NCI-H2029 (cell line): ENCODE measurements at regions not wholly inside any gene's neighbourhood (a gene's known extent, or its start where the extent isn't known, plus 50 kb on each side); places are given as distances from the start of the nearest gene placed in this dataset.

Experiments
- DNase-seq: peaks from one replicate; lab custom pipeline; 2025; lab: John Stamatoyannopoulos, UW

DNA sequence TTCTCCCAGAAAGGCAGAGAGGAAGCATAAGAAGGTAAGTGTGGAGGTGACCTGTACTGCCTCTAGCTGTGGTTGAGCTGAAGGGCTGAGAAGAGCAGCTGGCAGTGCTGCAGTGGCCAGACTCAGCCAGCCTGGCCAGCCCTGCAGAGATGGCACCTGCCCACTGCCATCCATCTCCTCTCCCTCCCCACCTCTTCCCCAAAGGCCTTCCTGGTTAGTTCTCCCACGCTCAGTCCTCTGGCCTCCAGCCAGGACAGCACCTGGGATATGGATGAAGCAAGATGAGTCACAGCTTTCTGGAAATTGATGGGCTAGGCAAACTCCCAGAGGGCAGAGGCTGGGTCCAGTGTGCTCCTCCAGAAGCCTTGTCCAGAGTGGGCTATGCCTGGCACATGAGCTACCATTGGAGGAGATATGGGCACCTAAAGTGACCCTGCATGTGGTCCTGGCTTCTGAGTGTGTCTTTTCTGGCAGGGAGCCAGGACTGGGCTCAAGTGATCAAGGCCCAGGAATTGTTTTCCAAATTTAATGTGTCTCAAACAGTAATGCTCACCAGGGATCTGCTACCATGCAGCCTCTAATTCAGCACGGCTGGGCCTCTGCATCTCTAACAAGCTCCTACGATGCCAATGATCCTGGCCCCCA is 81.0 kb upstream of the CACUL1 start:
- peak; percentile 79 for DNase-seq

DNA sequence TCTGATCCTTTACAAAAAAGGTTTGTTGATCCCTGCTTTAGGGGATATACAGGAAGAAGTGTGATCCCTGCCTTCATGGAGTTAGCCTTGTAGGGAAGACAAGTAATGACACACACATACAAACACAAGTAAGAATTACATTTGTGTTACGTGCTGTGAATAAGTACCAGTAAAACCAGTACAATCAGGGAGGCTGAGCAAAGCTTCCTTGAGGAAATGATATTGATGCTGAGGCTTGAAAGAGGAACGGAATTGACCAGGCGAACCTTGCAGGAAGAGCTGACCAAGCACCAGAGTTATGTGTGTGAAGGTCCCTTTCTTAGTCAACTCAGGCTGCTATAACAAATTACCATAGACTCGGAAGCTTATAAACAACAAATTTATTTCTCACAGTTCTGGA is 83.6 kb upstream of the CACUL1 start:
- no peak for DNase-seq

DNA sequence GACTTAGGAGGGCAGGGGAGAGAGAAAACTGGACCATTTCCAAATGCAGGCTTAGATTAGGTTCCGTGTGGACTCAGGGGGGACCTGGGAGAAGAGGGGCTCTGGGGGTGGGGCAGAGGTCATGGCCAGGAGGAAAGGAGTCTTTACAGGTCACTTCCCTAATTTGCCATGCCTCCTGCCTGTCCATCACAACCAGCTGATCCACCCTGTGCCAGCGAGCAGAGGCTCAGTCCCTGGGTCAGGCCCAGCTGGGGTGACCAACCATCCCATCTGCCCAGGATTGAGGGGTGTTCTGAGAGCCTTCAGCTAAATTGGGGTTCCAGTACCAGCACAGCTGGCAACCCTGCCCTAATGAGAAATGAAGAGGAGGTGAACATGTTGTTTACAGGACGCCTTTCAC is 84.6 kb upstream of the CACUL1 start:
- DNase-seq, result no peak

DNA sequence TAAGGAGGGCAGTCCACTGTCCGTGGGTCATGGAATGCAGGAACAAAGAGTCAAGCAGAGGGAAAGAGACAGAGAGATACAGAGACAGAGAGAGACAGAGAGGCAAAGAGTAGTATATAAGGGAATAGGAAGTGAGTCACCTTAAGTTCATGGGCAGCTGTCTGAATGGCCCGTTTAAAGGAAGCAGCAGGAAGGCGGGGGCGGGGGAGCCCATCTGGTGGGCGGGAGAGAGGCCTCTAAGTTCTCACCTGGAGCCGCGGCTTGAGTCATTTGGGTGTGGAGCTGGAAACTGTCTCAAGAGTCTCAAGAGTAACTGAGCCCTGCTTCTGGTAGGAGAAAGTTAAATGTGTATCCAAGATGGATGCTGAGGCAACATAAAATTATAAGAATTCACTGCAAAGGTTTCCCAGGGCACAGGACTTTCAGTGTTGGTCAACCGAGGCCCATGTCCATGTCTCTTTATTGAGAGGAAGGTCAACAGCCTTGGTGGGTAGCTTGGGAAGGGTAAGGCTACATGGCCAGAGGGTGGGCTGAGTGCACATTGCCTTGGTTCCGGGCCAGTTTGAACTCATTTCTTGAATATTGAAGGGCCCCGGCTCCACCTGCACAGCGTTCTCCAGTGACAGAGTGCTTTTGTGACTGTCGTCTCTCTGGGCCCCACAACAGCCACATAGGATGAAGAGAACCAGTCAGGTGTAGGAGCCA is 85.5 kb upstream of the CACUL1 start:
- no peak for DNase-seq

DNA sequence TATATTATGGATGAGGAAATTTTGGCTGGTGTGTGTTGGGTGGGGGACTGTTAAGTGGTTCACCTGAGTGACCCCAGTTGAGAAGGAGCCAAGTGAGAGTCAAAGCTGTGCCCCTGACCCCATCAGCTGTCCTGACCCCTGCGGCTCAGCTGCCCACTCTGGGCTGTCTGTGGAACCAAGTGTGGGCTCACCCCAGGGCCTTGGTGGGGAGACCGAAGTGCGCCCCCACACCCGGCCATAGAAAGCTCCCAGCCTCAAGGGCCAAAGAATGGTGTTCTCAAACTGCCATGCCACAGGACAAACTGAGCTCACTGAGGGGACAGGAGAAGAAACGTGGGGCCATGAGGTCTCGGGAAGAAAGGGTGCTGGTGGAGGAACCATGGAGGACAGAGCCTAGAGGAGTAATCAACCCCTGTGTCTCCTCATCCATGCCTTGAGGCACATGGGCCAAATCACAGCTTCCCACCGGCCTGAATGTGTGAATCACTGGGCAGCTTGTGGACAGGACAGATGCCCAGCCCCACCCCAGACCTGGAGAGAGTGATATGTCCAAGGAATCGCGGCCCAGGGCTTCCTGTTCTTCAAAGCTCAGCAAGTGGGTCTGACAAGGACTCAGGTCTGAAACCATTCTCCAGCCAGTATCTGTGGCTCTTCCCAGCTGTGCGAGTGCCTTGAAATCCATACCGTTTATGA is 86.2 kb upstream of the CACUL1 start:
- no peak for DNase-seq

DNA sequence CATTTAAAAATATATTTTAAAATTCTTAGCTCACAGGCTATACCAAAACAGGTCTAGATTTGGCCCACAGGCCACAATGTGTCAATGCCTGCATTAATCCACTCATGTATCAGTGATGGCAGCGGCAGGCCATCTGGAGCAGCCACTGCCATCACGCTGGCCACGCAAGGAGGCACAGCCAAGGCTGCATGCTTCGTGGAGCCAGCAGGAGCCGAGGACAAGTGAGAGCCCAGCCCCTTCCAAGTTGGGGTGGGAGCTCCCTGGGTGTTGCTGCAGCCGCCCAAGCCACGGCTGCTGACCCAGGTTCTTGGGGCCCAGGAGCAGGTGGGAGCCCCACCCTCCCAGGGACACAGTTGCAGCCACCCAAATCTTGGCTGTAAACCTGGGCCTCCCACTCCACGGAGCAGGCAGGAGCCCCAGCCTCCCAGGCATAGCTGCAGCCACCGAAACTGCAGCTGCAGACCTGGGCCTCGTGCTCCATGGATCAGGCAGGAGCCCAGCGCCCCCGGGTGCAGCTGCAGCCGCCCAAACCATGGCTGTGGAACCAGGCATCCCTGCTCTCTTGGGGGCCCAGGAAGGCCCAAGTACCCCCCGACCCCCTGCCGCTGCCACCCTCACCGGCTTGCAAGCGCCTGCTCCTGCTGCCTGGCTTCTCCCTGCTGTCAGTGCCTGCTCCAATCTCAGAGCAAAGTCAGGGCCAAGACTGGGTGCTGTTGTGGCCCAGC is 87.3 kb upstream of the CACUL1 start:
- DNase-seq, result no peak

DNA sequence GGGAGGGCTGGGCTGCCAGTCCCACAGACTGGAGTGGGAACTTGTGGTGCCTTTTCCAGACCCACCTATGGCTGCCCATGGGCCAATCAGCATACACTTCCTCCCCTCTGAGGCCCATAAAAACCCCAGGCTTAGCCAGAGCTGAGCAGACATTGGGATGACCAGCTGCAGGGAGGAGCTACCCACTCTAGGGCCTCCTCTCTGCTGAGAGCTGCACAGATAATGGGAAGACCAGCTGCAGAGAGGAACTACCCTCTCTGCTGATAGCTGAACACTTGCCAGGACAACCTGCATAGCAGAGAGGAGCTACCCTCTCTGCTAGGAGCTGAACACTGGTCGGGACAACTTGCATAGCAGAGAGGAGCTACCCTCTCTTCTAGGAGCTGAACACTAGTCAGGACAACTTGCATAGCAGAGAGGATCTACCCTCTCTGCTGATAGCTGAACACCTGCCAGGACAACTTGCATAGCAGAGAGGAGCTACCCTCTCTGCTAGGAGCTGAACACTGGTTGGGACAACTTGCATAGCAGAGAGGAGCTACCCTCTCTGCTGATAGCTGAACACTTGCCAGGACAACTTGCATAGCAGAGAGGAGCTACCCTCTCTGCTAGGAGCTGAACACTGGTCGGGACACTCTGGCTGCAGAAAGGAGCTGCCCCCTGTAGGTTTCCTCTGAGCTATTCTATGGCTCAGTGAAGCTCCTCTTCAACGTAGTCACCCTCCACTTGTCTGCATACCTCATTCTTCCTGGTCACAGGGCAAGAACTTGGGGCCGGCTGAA is 88.3 kb upstream of the CACUL1 start:
- DNase-seq, result no peak

DNA sequence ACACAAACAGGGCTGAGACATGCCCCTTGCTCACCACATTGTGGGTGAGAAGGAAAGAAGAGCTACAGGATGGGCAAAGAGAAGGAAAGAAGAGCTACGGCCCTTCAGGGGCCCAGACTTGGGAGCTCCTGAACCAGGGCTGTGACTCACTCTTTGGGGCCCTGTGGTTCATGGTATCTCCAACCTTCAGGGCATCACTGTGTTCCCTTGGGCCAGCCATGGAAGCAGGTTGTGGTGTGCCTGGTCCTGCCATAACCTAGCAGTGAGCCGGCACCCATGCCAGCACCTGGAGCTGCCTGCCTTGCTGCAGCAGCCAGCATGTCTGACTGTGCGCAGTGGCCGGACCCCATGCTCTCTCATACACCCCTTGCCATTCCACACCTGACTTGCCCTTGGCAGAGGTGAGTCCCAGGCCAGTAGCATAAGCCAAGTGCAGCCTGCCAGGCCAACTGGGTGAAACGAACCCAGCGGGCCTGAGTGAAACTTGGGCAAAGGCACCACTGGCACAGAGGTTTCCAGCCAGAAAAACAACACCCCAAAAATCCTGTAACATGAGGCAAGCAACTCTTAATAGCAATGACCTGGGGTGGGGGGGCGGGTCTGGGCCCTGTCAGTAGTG is 89.0 kb upstream of the CACUL1 start:
- no peak for DNase-seq

DNA sequence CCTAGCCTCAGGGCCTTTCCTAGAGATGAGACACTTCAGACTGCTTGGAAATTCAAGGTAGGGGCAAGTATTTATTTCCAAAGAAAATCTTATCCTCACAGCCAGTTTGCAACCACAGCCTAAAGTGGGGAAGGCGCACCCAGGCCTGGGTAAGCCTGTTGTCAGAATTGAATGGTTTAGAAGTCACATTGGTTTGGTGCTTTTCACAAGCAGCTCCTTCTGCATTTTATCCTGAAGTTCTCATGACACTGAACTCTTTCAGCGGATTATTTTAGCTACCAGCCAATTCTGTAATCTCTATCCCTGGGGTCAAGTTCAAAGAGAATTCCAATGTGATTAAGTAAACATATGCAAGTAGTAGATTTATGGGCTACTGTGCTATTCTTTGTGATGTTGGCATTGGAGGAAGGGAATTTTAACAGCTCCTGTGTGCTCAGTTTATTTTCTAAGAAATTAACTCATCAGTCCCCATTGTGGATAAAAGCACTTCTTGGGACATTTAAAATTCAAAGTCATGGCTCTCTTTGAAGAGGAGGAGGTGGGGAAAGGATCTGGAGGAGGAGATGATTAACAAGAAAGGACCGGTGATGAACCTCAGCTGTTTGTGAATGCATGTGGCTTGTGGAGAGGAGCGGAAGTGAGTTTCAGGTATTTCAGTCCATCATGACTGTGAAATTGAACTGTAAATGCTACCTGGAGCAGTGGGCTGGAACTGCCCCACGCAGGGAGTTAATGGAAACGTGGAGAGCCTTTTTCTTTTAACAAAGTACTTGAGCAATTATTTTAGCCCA is 90.2 kb upstream of the CACUL1 start:
- DNase-seq, result no peak

DNA sequence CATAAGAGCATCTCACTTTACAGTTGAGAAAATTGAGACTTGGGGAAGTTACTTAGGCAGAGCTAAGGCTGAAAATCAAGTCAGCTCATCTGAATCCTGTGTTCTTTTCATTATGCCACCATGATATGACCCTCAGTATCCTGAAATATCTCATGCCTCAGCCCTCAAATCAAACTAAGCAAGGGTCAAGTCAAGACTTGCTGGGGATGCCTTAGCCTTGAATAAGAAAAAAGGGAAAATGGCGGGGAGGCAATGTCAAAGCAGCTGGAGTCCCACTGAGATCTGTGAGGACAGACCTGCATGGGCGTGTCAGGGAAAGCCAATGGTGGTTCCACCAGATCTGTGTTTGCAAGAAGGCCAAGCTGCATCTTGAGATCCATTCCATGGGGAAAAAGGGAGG is 91.0 kb upstream of the CACUL1 start:
- DNase-seq, result no peak

DNA sequence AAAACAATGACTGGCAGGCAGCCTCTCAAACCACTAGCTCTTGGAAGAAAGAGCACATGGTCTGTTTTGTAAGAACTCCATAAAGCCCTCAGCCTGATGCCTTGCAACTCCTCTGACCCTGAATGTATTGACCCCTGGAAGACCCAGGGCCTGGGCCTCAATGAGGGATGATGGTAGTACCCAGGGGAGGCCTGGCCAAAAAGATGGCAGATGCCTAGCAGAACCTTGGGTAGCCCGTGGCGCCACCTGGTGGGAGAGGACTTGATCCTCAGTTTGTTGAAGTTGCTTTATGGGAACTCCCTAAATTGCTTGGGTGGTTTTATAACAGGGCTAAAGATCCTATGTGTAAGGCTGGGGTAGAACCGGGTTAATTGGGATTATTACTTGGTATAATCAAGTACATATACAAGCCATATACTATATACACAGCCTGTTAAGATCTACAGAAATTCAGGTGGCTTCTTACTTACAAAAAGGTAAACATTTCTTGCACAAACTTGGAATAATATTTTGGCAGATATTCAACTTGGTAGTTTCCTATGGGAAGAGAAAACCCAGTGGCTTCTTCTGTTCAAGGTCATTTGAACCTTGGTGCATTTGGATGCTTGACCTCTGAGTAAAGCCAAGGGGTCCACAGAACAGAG is 95.8 kb upstream of the CACUL1 start:
- DNase-seq, result peak; percentile 38

DNA sequence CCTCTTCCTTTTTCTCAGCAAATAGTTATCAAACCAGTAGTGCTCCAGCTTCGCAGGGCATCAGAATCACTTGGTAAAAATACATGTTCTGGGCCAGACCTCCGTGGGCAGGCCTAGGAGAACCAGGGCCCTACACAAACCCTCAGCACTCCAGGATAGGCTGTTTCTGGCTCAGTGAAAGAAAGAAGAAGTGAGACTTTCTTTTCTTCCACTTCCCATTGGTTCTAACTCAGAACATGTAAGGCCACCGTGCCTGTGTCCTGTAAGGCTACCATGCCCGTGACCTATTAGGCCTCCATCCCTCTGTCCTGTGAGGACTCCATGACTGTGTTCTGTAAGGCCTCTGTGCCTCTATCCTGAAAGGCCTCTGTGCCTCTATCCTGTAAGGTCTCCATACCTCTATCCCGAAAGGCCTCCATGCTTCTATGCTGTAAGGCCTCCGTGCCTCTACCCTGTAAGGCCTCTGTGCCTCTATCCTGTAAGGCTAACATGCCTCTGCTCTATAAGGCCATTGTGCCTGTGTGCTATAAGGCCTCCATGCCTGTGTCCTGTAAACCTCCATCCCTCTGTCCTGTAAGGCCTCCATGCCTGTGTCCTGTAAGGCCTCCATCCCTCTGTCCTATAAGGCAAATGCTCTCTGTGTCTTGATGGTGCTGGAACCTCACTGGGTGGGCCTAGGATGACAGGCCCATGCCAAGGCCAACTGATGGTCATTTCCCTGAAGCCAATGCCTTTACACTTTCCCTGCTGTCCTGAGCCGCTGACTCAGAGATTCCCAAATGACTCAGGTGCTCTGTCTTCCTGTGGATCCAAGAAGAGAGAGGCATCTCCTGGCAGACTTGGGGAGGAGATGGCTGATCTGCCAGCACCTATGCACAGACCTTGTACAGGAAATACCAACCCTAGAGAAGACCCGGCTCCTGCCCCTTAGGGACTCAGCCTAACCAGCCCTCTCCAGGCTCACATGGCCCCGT is 96.6 kb upstream of the CACUL1 start:
- DNase-seq, result no peak

DNA sequence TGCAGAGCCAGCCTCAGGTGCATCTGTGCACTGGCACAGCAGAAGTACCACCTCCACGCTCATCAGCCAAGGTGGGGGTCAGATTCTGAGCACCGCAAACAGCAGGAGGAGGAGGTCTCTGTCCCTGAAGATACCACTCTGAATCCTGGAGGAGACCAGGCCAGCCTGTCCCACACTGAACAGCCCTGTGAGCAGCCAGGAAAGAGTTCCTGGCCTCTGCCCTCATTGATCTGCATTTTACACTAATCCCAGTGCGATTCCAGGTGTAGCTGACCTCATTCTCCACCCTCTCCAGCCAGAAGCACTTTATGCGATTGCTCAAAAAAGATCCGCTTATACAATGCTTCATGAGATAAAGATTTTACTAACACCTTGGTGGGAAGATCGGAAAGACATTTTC is 99.1 kb upstream of the CACUL1 start:
- DNase-seq, result no peak

DNA sequence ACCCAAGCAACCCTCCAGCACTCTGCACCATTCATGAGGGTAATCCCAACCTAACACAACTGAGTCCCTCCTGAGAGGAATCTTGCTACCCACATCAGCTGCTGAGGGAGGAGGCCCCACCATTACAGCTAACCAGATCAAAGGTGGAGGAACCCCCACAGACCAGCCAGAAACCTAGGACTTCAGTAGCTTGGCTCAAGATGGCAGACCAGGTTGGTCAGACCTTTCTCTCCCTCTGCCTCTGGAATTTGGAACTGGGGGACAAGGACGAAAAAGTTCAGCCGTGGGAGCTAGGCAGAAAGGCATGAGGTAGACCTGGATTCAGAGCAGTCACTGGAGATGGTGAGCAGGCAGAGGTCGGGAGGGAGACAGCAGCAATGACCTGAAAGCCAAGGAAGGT is 101.3 kb upstream of the CACUL1 start:
- DNase-seq, result no peak

DNA sequence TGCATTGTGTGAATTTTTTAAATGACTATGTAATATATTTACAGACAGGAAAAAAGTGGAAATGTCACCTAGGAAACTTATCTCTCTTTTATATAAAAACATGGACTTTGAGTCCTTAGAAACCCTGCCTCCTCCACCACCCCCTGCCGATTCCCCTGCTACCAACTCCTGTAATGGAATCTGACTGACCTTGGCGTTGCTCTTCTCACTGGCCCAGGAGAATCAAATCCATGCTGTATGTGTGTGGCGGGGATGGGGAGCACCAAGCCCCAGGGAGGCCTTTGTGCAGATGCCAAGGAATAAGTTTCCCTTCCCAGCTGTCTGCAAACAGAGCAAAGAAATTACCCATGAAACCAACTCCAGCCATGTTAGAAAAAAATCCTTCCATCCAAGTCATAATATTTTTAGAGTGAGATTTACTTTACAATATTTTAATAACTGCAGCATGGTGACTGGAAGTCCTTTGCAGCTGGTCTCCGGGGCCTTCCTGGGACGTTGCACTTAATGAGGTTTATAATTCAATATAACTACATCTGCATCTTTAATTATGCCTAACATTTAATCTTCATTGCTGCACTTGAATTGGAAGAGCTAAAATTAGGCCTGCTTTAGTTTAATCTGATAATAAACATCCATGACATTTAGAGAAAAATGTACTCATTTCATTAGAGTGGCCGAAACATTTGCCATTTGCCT is 111.4 kb upstream of the CACUL1 start:
- DNase-seq, result no peak

DNA sequence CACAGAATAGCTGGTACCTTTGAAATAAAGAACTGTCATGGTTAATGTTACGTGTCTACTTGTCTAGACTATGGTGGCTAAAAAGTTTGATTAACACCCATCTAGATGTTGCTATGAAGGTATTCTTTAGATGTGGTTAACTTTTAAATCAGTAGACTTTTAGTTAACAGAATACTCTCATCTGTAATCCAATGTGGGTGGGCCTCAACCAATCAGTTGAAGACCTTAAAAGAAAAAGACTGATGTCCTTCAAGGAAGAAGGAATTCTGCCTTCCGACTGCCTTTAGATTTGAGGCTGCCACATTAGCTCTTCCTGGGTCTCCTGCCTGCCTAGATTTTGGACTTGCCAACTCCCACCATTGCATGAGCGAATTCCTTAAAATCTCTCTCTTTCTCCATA is 113.0 kb upstream of the CACUL1 start:
- DNase-seq, result no peak

DNA sequence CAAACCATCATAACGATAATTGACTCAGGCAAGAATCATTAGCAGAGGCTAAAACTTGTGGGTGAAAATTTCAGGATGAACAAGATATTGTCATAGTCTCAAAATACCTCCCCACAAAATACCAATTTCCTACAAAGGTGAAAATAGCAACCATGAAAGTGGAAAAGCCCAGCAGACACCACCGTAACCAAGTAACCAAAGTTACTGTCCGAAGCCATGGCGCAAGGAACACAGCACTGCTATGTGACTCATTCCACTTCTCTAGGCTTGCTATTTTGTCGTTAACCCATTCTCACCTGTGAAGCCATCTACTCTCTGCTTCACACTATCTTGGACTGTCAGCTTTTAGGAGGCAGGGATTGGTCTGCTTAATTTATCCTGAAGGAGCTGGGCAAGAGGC is 113.8 kb upstream of the CACUL1 start:
- DNase-seq, result no peak

DNA sequence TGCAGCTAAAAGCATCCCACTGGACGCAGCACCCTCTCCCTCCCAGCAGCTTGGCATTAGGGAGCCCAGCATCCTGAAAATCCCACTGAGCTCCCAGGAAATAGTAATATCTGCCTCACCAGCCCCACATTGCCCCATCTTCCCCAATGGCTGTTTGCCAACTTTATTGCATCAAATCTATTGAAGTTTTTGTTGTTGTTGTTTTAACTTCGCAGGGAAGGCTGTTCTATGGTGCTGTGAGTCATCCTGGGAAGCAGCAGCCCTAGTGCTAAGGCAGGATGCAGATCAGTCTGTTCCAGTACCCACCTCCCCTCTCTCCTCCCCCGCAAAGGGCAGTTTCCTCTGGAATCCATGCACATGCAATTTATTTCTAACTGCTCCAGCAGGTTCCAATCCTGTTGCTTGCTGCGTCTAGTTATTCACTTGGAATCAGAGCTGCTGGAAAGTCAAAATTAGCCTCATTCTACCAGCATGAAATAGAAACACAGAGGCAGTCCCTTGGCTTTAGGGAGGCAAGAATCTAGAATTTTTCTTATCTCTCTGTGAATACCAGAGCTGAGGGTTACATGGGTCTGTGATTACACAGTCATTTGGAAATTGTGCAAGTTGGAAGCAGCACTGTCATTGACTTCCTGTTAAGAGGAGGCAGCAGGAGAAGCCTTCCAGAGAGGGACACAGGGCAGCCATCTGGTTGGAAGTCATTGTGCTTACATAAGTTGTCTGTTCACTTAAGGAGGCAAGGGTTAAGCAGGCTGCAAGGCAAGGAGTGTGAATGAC is 115.9 kb upstream of the CACUL1 start:
- DNase-seq, result no peak
